ENCODE measurements at regions not wholly inside any gene's neighbourhood (a gene's known extent, or its start where the extent isn't known, plus 50 kb on each side); places are given as distances from the start of the nearest gene placed in this dataset.

DNA sequence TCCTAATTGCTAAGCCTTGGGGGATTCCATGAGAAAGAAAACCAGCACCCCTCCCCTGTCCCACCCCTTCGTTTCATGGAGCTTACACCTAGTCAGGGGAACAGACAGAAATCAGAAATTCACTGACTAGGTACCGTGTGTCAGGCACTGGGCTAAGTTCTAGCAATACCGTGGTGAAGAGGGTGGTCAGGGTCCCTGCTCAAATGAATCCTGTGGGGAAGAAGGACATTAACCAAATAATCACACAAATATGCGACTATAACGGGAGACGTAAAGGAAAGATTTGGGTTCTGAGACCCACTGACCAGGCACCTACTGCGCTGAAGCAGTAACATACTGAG is 65.1 kb upstream of the TOP1 start:
- no peak for DNase-seq (ENCODE audit: low spot score)
- no peaks in the 10 kb centered on the region for H3K27me3 ChIP-seq (replicated peaks; ENCODE audit: insufficient read depth, low read depth, low read length, poor library complexity)
- H3K4me1 ChIP-seq (ENCODE audit: insufficient read depth, low read length, poor library complexity, severe bottlenecking) = no peaks in the 10 kb centered on the region
- no peaks in the 10 kb centered on the region for H3K9me3 ChIP-seq (ENCODE audit: low read depth, low read length, poor library complexity, severe bottlenecking)
- ChIA-PET POLR2A (ENCODE audit: low non-redundant PET) (no interaction called here), CTCF (interaction anchor here (0.7 to 1.8 kb wide), 9 partner anchors 21 to 1134 kb away, joined by 3 to 6 read pairs (median 4); no protein-coding TSS in a partner anchor)
- H3K27ac ChIP-seq (ENCODE audit: low read depth, low read length, poor library complexity, severe bottlenecking) = no peak overlapping the region
- BruUV-seq (replicated peaks) = no TSS peak
- H3K4me3 ChIP-seq (ENCODE audit: low read depth, low read length, poor library complexity, severe bottlenecking) = no peak overlapping the region
- intact Hi-C loops (cut with micrococcal nuclease; ENCODE audit: unreplicated experiment) = loop anchor here (5.0 kb wide), 3 partner anchors 166 to 1696 kb away; no protein-coding TSS in a partner anchor
- H3K36me3 ChIP-seq (ENCODE audit: insufficient read depth, low read length, poor library complexity, severe bottlenecking) = no peaks in the 10 kb centered on the region
- TF ChIP-seq, protein P1, sequence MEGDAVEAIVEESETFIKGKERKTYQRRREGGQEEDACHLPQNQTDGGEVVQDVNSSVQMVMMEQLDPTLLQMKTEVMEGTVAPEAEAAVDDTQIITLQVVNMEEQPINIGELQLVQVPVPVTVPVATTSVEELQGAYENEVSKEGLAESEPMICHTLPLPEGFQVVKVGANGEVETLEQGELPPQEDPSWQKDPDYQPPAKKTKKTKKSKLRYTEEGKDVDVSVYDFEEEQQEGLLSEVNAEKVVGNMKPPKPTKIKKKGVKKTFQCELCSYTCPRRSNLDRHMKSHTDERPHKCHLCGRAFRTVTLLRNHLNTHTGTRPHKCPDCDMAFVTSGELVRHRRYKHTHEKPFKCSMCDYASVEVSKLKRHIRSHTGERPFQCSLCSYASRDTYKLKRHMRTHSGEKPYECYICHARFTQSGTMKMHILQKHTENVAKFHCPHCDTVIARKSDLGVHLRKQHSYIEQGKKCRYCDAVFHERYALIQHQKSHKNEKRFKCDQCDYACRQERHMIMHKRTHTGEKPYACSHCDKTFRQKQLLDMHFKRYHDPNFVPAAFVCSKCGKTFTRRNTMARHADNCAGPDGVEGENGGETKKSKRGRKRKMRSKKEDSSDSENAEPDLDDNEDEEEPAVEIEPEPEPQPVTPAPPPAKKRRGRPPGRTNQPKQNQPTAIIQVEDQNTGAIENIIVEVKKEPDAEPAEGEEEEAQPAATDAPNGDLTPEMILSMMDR (conservative IDR thresholded peaks at IDR 0.05; ENCODE audit: low read depth, low read length) = no peak
- no peak for TF ChIP-seq EZH2 (IDR thresholded peaks at IDR 0.05; ENCODE audit: borderline replicate concordance, low read depth, low read length, poor library complexity, severe bottlenecking)

DNA sequence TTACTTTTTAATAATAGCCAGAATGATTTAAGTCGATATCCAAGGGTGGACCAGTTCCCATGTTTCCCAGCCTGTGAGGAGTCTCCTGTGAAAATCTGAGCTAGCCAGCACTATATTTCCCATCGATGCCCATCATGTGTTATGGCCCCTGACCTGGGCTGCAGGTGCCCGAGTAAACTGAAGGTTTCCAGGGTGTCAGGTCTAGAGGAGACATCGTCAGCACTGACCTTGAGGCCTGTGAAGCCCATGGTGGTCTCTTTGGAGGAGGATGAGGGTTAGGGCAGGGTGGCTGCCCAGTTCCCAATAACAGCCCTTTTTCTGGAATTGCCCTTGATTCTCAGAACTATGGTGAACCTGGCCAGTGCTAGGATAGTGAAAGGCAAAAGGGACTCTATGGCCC is 63.0 kb upstream of the TOP1 start:
- ChIA-PET POLR2A (ENCODE audit: low non-redundant PET) (no interaction called here), CTCF (interaction anchor here (1.2 kb wide), 1 partner anchor 267 kb away, joined by 5 read pairs; no protein-coding TSS in a partner anchor)
- H3K4me1 ChIP-seq (ENCODE audit: insufficient read depth, low read length, poor library complexity, severe bottlenecking) = no peaks in the 10 kb centered on the region
- H3K36me3 ChIP-seq (ENCODE audit: insufficient read depth, low read length, poor library complexity, severe bottlenecking) = no peaks in the 10 kb centered on the region
- H3K27ac ChIP-seq (ENCODE audit: low read depth, low read length, poor library complexity, severe bottlenecking) = no peak overlapping the region
- TF ChIP-seq, protein P1 (conservative IDR thresholded peaks at IDR 0.05; ENCODE audit: low read depth, low read length) = no peak
- no peak for TF ChIP-seq EZH2 (IDR thresholded peaks at IDR 0.05; ENCODE audit: borderline replicate concordance, low read depth, low read length, poor library complexity, severe bottlenecking)
- no peaks in the 10 kb centered on the region for H3K27me3 ChIP-seq (replicated peaks; ENCODE audit: insufficient read depth, low read depth, low read length, poor library complexity)
- no peak for DNase-seq (ENCODE audit: low spot score)
- intact Hi-C loops (cut with micrococcal nuclease; ENCODE audit: unreplicated experiment) = loop anchor here (5.0 kb wide), 1 partner anchor 112 kb away; no protein-coding TSS in a partner anchor
- H3K9me3 ChIP-seq (ENCODE audit: low read depth, low read length, poor library complexity, severe bottlenecking) = no peaks in the 10 kb centered on the region
- BruUV-seq (replicated peaks) = no TSS peak
- H3K4me3 ChIP-seq (ENCODE audit: low read depth, low read length, poor library complexity, severe bottlenecking) = no peak overlapping the region

DNA sequence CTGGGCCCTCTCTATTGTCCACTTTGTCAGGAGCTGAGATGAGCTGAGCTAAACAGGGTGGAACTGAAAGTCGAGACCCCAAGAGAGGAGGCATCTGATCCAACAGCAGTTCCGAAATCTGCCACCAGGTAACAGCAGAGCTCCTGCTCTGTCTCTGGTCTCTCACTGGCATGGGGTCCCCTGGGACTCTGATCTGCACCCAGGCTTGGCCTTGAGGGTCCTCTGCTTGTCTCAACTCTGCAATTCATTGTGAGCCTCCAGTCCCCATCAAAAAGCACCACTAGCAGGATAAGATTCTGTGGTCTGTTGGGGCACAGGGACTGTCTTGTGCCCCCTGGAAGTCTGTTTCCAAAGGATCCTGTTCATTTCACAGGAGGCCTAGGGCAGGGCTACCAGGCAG is 62.5 kb upstream of the TOP1 start:
- POLR2A ChIA-PET (ENCODE audit: low non-redundant PET) = no interaction called here
- BruUV-seq (replicated peaks) = no TSS peak
- peak; percentile 54 for DNase-seq (ENCODE audit: low spot score)
- Histone ChIP-seq H3K4me1 (ENCODE audit: insufficient read depth, low read length, poor library complexity, severe bottlenecking) (no peaks in the 10 kb centered on the region), H3K36me3 (ENCODE audit: insufficient read depth, low read length, poor library complexity, severe bottlenecking) (no peaks in the 10 kb centered on the region), H3K27me3 (replicated peaks; ENCODE audit: insufficient read depth, low read depth, low read length, poor library complexity) (no peaks in the 10 kb centered on the region), H3K9me3 (ENCODE audit: low read depth, low read length, poor library complexity, severe bottlenecking) (no peaks in the 10 kb centered on the region), H3K4me3 (ENCODE audit: low read depth, low read length, poor library complexity, severe bottlenecking) (no peak overlapping the region), H3K27ac (ENCODE audit: low read depth, low read length, poor library complexity, severe bottlenecking) (no peak overlapping the region)
- intact Hi-C loops (cut with micrococcal nuclease; ENCODE audit: unreplicated experiment) = loop anchor here (5.0 kb wide), 1 partner anchor 111 kb away; no protein-coding TSS in a partner anchor
- TF ChIP-seq EZH2 (IDR thresholded peaks at IDR 0.05; ENCODE audit: borderline replicate concordance, low read depth, low read length, poor library complexity, severe bottlenecking) = no peak
- TF ChIP-seq, protein P1 (conservative IDR thresholded peaks at IDR 0.05; ENCODE audit: low read depth, low read length) = peak; percentile 50
- CTCF ChIA-PET = interaction anchor here (1.2 kb wide), 1 partner anchor 266 kb away, joined by 5 read pairs; no protein-coding TSS in a partner anchor

All from A673 (cell line).